ENCODE measurements at regions not wholly inside any gene's neighbourhood (a gene's known extent, or its start where the extent isn't known, plus 50 kb on each side); places are given as distances from the start of the nearest gene placed in this dataset.

- no peak overlapping the region for H3K4me3 ChIP-seq (ENCODE audit: low read length)
- Mint-ChIP-seq H3K4me3 (peak overlapping the region; percentile 30), H3K36me3 (ENCODE audit: low read depth) (no peaks in the 10 kb centered on the region), H3K4me1 (peaks cover 27% of the 10 kb centered on the region), H3K27ac (peak overlapping the region; percentile 48), H3K27me3 (ENCODE audit: insufficient read depth) (no peaks in the 10 kb centered on the region), H3K9me3 (no peaks in the 10 kb centered on the region)
- H3K36me3 ChIP-seq (ENCODE audit: control insufficient read depth, insufficient read depth, low read length): no peaks in the 10 kb centered on the region
- peak overlapping the region; percentile 73 for H3K27ac ChIP-seq (ENCODE audit: low read depth, low read length)
- DNase-seq: peak; percentile 87
- H3K9me3 ChIP-seq (ENCODE audit: control insufficient read depth, low read length): no peaks in the 10 kb centered on the region
- H3K27me3 ChIP-seq (ENCODE audit: control insufficient read depth, insufficient read depth, low read length, poor library complexity, severe bottlenecking): no peaks in the 10 kb centered on the region
- 39 to 43% methylated on average over 7 to 19 of the region's 25 CpGs for WGBS, 2 experiments (ENCODE audit: insufficient coverage in 1 of 2, insufficient read length in 1 of 2)
- no peak overlapping the region for H3K9ac ChIP-seq (ENCODE audit: extremely low read depth, low read length, poor library complexity, severe bottlenecking)
- peaks cover 8% of the 10 kb centered on the region for H3K4me1 ChIP-seq (ENCODE audit: control insufficient read depth, insufficient read depth, low read length)
- TF ChIP-seq, protein P1, sequence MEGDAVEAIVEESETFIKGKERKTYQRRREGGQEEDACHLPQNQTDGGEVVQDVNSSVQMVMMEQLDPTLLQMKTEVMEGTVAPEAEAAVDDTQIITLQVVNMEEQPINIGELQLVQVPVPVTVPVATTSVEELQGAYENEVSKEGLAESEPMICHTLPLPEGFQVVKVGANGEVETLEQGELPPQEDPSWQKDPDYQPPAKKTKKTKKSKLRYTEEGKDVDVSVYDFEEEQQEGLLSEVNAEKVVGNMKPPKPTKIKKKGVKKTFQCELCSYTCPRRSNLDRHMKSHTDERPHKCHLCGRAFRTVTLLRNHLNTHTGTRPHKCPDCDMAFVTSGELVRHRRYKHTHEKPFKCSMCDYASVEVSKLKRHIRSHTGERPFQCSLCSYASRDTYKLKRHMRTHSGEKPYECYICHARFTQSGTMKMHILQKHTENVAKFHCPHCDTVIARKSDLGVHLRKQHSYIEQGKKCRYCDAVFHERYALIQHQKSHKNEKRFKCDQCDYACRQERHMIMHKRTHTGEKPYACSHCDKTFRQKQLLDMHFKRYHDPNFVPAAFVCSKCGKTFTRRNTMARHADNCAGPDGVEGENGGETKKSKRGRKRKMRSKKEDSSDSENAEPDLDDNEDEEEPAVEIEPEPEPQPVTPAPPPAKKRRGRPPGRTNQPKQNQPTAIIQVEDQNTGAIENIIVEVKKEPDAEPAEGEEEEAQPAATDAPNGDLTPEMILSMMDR (conservative IDR thresholded peaks at IDR 0.05): no peak
Observed at GRCh38 chr16:85437166-85438052, 175.7 kb upstream of the GSE1 start.

- 84 to 93% methylated on average over 3 to 11 of the region's 14 CpGs for WGBS, 2 experiments (ENCODE audit: insufficient coverage in 1 of 2, insufficient read length in 1 of 2)
- H3K9ac ChIP-seq (ENCODE audit: extremely low read depth, low read length, poor library complexity, severe bottlenecking): no peak overlapping the region
- Mint-ChIP-seq H3K4me3 (no peak overlapping the region), H3K36me3 (ENCODE audit: low read depth) (no peaks in the 10 kb centered on the region), H3K27ac (no peak overlapping the region), H3K27me3 (ENCODE audit: insufficient read depth) (no peaks in the 10 kb centered on the region), H3K9me3 (no peaks in the 10 kb centered on the region), H3K4me1 (peaks cover 27% of the 10 kb centered on the region)
- no peaks in the 10 kb centered on the region for H3K9me3 ChIP-seq (ENCODE audit: control insufficient read depth, low read length)
- H3K27me3 ChIP-seq (ENCODE audit: control insufficient read depth, insufficient read depth, low read length, poor library complexity, severe bottlenecking): no peaks in the 10 kb centered on the region
- no peak for DNase-seq
- no peaks in the 10 kb centered on the region for H3K36me3 ChIP-seq (ENCODE audit: control insufficient read depth, insufficient read depth, low read length)
- TF ChIP-seq, protein P1 (conservative IDR thresholded peaks at IDR 0.05): no peak
- no peak overlapping the region for H3K4me3 ChIP-seq (ENCODE audit: low read length)
- H3K4me1 ChIP-seq (ENCODE audit: control insufficient read depth, insufficient read depth, low read length): peaks cover 8% of the 10 kb centered on the region
- H3K27ac ChIP-seq (ENCODE audit: low read depth, low read length): no peak overlapping the region
Observed at GRCh38 chr16:85438981-85439685, 174.0 kb upstream of the GSE1 start.

DNA sequence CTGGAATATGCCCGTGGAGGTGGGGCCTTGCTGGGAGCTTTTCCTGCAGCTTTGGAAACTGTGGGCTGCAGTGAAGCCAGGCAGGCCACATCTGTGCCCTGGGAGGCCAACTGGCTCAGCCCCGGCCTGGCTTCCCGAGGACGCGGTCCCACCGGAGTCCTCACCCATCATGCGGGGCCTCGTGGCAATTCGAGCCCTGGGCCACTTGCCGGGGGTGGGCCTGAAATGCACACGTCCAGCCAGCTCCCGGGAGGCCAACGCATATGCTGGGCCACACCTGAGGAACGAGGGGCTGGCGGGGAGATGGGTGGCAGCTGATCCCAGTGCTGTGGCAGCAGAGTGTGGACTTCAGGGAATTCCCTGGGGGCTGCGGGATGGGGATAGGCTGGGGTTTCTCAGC is 172.4 kb upstream of the GSE1 start:
- no peaks in the 10 kb centered on the region for H3K36me3 Mint-ChIP-seq (ENCODE audit: low read depth)
- peaks cover 28% of the 10 kb centered on the region for H3K4me1 Mint-ChIP-seq
- Histone ChIP-seq H3K9me3 (ENCODE audit: control insufficient read depth, low read length) (no peaks in the 10 kb centered on the region), H3K27me3 (ENCODE audit: control insufficient read depth, insufficient read depth, low read length, poor library complexity, severe bottlenecking) (no peaks in the 10 kb centered on the region), H3K36me3 (ENCODE audit: control insufficient read depth, insufficient read depth, low read length) (no peaks in the 10 kb centered on the region), H3K4me1 (ENCODE audit: control insufficient read depth, insufficient read depth, low read length) (peaks cover 8% of the 10 kb centered on the region), H3K27ac (ENCODE audit: low read depth, low read length) (no peak overlapping the region), H3K4me3 (ENCODE audit: low read length) (no peak overlapping the region), H3K9ac (ENCODE audit: extremely low read depth, low read length, poor library complexity, severe bottlenecking) (no peak overlapping the region)
- no peak overlapping the region for H3K4me3 Mint-ChIP-seq
- H3K27me3 Mint-ChIP-seq (ENCODE audit: insufficient read depth): no peaks in the 10 kb centered on the region
- WGBS, 2 experiments (ENCODE audit: insufficient coverage in 1 of 2, insufficient read length in 1 of 2): 90 to 93% methylated on average over 2 to 16 of the region's 16 CpGs
- no peak overlapping the region for H3K27ac Mint-ChIP-seq
- H3K9me3 Mint-ChIP-seq: no peaks in the 10 kb centered on the region
- no peak for DNase-seq
- TF ChIP-seq, protein P1 (conservative IDR thresholded peaks at IDR 0.05): no peak

Data from endodermal cell (in vitro differentiated cells).